B cell (primary cell): ENCODE measurements at regions not wholly inside any gene's neighbourhood (a gene's known extent, or its start where the extent isn't known, plus 50 kb on each side); places are given as distances from the start of the nearest gene placed in this dataset.

ENCODE experiments used
- ATAC-seq: fragments of 200-7000 bp; cut with Tn5 transposase; one replicate; pipeline ENCODE4 v1.10.0; 2021; ENCODE audit warnings: low read depth, mild to moderate bottlenecking, moderate number of reproducible peaks, moderate library complexity
- CTCF ChIA-PET: fragments of 350-600 bp; sonication (Branson Sonifier 250); formaldehyde crosslinking; loops from one replicate; lab custom pipeline; 2021; ENCODE audit warnings: antibody characterized with exemption, inconsistent platforms; lab: Charles Lee
- POLR2A ChIA-PET: fragments of 350-600 bp; sonication (Branson Sonifier 250); formaldehyde crosslinking; loops from one replicate; lab custom pipeline; 2021; ENCODE audit warnings: antibody characterized with exemption; lab: Charles Lee
- DNase-seq: peaks from one replicate; pipeline ENCODE4 v3.0.0; 2013
- H2AFZ ChIP-seq: 2 replicates; pipeline ENCODE4 v1.6.1; 2012; ENCODE audit warnings: mild to moderate bottlenecking, low read depth, low read length; ENCODE audit not compliant: insufficient read depth, poor library complexity, severe bottlenecking
- H3K27ac ChIP-seq, 2 donors: 1 replicate in 1 of 2; 2 replicates in 1 of 2; pipeline ENCODE4 v1.5.1; 2012 to 2013; ENCODE audit warnings: low read length in 2 of 2, mild to moderate bottlenecking in 2 of 2, moderate library complexity in 1 of 2
- H3K27me3 ChIP-seq, 4 experiments: fragments of 200-600 bp in 1 of 4; sonication (generic) in 1 of 4; replicated peaks in 1 of 4; 1 replicate in 2 of 4; 2 replicates in 2 of 4; pipeline versions ENCODE4 v1.6.1 to v1.7.0; 2013 to 2016; ENCODE audit warnings: low read length in 3 of 4, mild to moderate bottlenecking in 2 of 4, mixed read lengths in 1 of 4, moderate library complexity in 1 of 4; ENCODE audit not compliant: insufficient read depth in 4 of 4, control insufficient read depth in 3 of 4; ENCODE audit errors: control extremely low read depth in 1 of 4
- H3K36me3 ChIP-seq, 2 experiments: replicated peaks in 1 of 2; 1 replicate in 1 of 2; 2 replicates in 1 of 2; pipeline versions ENCODE4 v1.6.1 to v1.7.1; 2013; ENCODE audit warnings: low read length in 1 of 2; ENCODE audit not compliant: insufficient read depth in 2 of 2, control insufficient read depth in 1 of 2; ENCODE audit errors: control extremely low read depth in 1 of 2, extremely low read depth in 1 of 2
- H3K4me1 ChIP-seq, 2 donors: fragments of 200-600 bp in 1 of 2; sonication (generic) in 1 of 2; 1 replicate in 1 of 2; 2 replicates in 1 of 2; pipeline versions ENCODE4 v1.5.1 to v1.6.1; 2013 to 2017; ENCODE audit warnings: low read length in 2 of 2; ENCODE audit not compliant: control insufficient read depth in 2 of 2, insufficient read depth in 2 of 2
- H3K4me2 ChIP-seq: replicated peaks from 2 replicates; pipeline ENCODE3; 2012; ENCODE audit warnings: mild to moderate bottlenecking, low read depth, low read length; ENCODE audit not compliant: poor library complexity, severe bottlenecking
- H3K4me3 ChIP-seq, 5 experiments: fragments of 200-600 bp in 1 of 5; sonication (generic) in 1 of 5; 1 replicate in 3 of 5; 2 replicates in 2 of 5; pipeline versions ENCODE4 v1.5.1 to v1.7.0; 2011 to 2016; ENCODE audit warnings: low read length in 4 of 5, mild to moderate bottlenecking in 4 of 5, low read depth in 2 of 5, control low read depth in 1 of 5, moderate library complexity in 1 of 5; ENCODE audit not compliant: insufficient read depth in 1 of 5; ENCODE audit errors: control extremely low read depth in 1 of 5, extremely low read depth in 1 of 5
- H3K79me2 ChIP-seq: fragments of 200-600 bp; sonication (generic); one replicate; pipeline ENCODE4 v1.6.0; 2016; ENCODE audit warnings: low read length; ENCODE audit not compliant: control insufficient read depth, insufficient read depth
- H3K9ac ChIP-seq: fragments of 200-600 bp; sonication (generic); 2 replicates; pipeline ENCODE4 v1.6.1; 2017; ENCODE audit warnings: mild to moderate bottlenecking, low read length, moderate library complexity
- H3K9me3 ChIP-seq, 3 donors: one replicate each; pipeline versions ENCODE4 v1.6.1 to v1.7.1; 2013; ENCODE audit warnings: low read length in 2 of 3; ENCODE audit not compliant: control insufficient read depth in 2 of 3, insufficient read depth in 1 of 3; ENCODE audit errors: control extremely low read depth in 1 of 3
- H4K20me1 ChIP-seq: 2 replicates; pipeline ENCODE4 v1.6.0; 2012; ENCODE audit warnings: mild to moderate bottlenecking, low read length; ENCODE audit not compliant: insufficient read depth, control insufficient read depth, poor library complexity, severe bottlenecking
- H3K27ac Mint-ChIP-seq: one replicate; pipeline ENCODE4 v1.8.0; 2021; ENCODE audit warnings: mixed read lengths
- H3K27me3 Mint-ChIP-seq: one replicate; pipeline ENCODE4 v1.8.0; 2021; ENCODE audit warnings: mixed read lengths
- H3K4me1 Mint-ChIP-seq: one replicate; pipeline ENCODE4 v1.8.0; 2021; ENCODE audit warnings: mixed read lengths
- H3K4me3 Mint-ChIP-seq: one replicate; pipeline ENCODE4 v1.8.0; 2021; ENCODE audit warnings: mixed read lengths
- H3K9me3 Mint-ChIP-seq: one replicate; pipeline ENCODE4 v1.8.0; 2022; ENCODE audit warnings: mixed read lengths; ENCODE audit not compliant: insufficient read depth
- CTCF ChIP-seq: fragments of 200-600 bp; IDR thresholded peaks from one replicate; pipeline ENCODE4 v1.8.0; 2022; ENCODE audit warnings: antibody characterized with exemption, mild to moderate bottlenecking
- EZH2 ChIP-seq: IDR thresholded peaks from 2 replicates; pipeline ENCODE4 v1.6.1; 2012; ENCODE audit warnings: borderline replicate concordance, low read depth, mild to moderate bottlenecking, moderate library complexity, low read length; ENCODE audit not compliant: insufficient read depth, poor library complexity, severe bottlenecking
- WGBS: methylation state at CpG from one replicate; pipeline ENCODE4 v1.1.5; 2013; ENCODE audit warnings: missing lambda C conversion rate; ENCODE audit not compliant: insufficient coverage; 5-methylcytosine and 5-hydroxymethylcytosine counted together
- intact Hi-C: fragments of 100-400 bp; cut with micrococcal nuclease; formaldehyde crosslinking; loops from one replicate; pipeline ENCODE4 v1.10.0; 2022

- intact Hi-C loops: no loop called here
These were observed 83.1 kb upstream of the TSHZ3 start for GRCh38 chr19:31432201-31432810.

More at GRCh38 chr19:31432201-31432810, 83.1 kb upstream of the TSHZ3 start:
- Mint-ChIP-seq H3K27ac (no peak overlapping the region), H3K4me3 (no peak overlapping the region), H3K27me3 (no peaks in the 10 kb centered on the region), H3K9me3 (peaks cover 5% of the 10 kb centered on the region), H3K4me1 (no peaks in the 10 kb centered on the region)
- no peak overlapping the region for H3K4me2 ChIP-seq
- no peaks in the 10 kb centered on the region for H3K27me3 ChIP-seq
- no peak overlapping the region for H3K9ac ChIP-seq
- DNase-seq (no peak), ATAC-seq (no peak)
- TF ChIP-seq CTCF: no peak
- no peak for TF ChIP-seq EZH2
- H2AFZ ChIP-seq: no peak overlapping the region
- no peak overlapping the region for H3K27ac ChIP-seq
- H3K79me2 ChIP-seq: no peaks in the 10 kb centered on the region
- POLR2A ChIA-PET: no interaction called here
- no peaks in the 10 kb centered on the region for H3K36me3 ChIP-seq
- no peaks in the 10 kb centered on the region for H4K20me1 ChIP-seq
- H3K9me3 ChIP-seq: peaks cover 0 to 14% (median 10%) of the 10 kb centered on the region in 3 donors
- no peaks in the 10 kb centered on the region for H3K4me1 ChIP-seq
- CTCF ChIA-PET: no interaction called here
- WGBS: 93% methylated on average over 6 of the region's 8 CpGs
- no peak overlapping the region for H3K4me3 ChIP-seq
